Natural killer cell (primary cell): ENCODE measurements at regions not wholly inside any gene's neighbourhood (a gene's known extent, or its start where the extent isn't known, plus 50 kb on each side); places are given as distances from the start of the nearest gene placed in this dataset.

Experiments
- ATAC-seq, 3 donors: fragments of 150-1000 bp in 2 of 3; fragments of 200-7000 bp in 1 of 3; cut with Tn5 transposase; 1 replicate in 1 of 3; 2 replicates in 2 of 3; pipeline ENCODE4 v1.10.0; 2021; ENCODE audit warnings: mild to moderate bottlenecking in 2 of 3, moderate library complexity in 2 of 3
- DNase-seq, 2 donors: peaks; one replicate each; pipeline versions ENCODE4 v3.0.0 to v3.0.0-alpha.2; 2013 to 2021; ENCODE audit warnings: mixed read lengths in 1 of 2
- H3K27ac ChIP-seq: one replicate; pipeline ENCODE4 v1.5.1; 2013; ENCODE audit warnings: mild to moderate bottlenecking, low read length
- H3K27me3 ChIP-seq: one replicate; pipeline ENCODE4 v1.6.1; 2013; ENCODE audit warnings: low read length; ENCODE audit not compliant: control insufficient read depth, insufficient read depth
- H3K36me3 ChIP-seq: one replicate; pipeline ENCODE4 v1.6.1; 2013; ENCODE audit warnings: low read length; ENCODE audit not compliant: control insufficient read depth, insufficient read depth
- H3K4me1 ChIP-seq: one replicate; pipeline ENCODE4 v1.6.1; 2013; ENCODE audit warnings: low read length; ENCODE audit not compliant: control insufficient read depth, insufficient read depth
- H3K4me3 ChIP-seq: one replicate; pipeline ENCODE4 v1.5.1; 2013; ENCODE audit warnings: low read length
- H3K9me3 ChIP-seq: one replicate; pipeline ENCODE4 v1.6.1; 2013; ENCODE audit warnings: low read length; ENCODE audit not compliant: control insufficient read depth, insufficient read depth
- H3K27ac Mint-ChIP-seq, 2 donors: one replicate each; pipeline ENCODE4 v1.8.0; 2022; ENCODE audit warnings: mild to moderate bottlenecking in 2 of 2, mixed read lengths in 2 of 2, moderate library complexity in 1 of 2
- H3K27me3 Mint-ChIP-seq, 2 donors: one replicate each; pipeline ENCODE4 v1.8.0; 2022; ENCODE audit warnings: low read depth in 2 of 2, mixed read lengths in 2 of 2
- H3K36me3 Mint-ChIP-seq: one replicate; pipeline ENCODE4 v1.8.0; 2022; ENCODE audit warnings: mixed read lengths
- H3K4me1 Mint-ChIP-seq, 2 donors: one replicate each; pipeline ENCODE4 v1.8.0; 2022; ENCODE audit warnings: mixed read lengths in 2 of 2
- H3K4me3 Mint-ChIP-seq: one replicate; pipeline ENCODE4 v1.8.0; 2022; ENCODE audit warnings: mild to moderate bottlenecking, moderate library complexity, mixed read lengths
- H3K9me3 Mint-ChIP-seq, 2 donors: one replicate each; pipeline ENCODE4 v1.8.0; 2022; ENCODE audit warnings: mixed read lengths in 2 of 2
- CTCF ChIP-seq: fragments of 200-600 bp; IDR thresholded peaks from one replicate; pipeline ENCODE4 v1.8.0; 2022; ENCODE audit warnings: antibody characterized with exemption
- WGBS: methylation state at CpG from one replicate; pipeline ENCODE4 v1.1.7; 2013; ENCODE audit warnings: missing lambda C conversion rate; ENCODE audit not compliant: insufficient coverage; 5-methylcytosine and 5-hydroxymethylcytosine counted together
- intact Hi-C: fragments of 100-400 bp; cut with micrococcal nuclease; formaldehyde crosslinking; loops from one replicate; pipeline ENCODE4 v1.14.2; 2022

- no peak for ATAC-seq
- peaks cover 7 to 8% of the 10 kb centered on the region in 2 donors for H3K9me3 Mint-ChIP-seq
- DNase-seq: no peak
- H3K36me3 Mint-ChIP-seq: no peaks in the 10 kb centered on the region
- no peak overlapping the region for H3K27ac ChIP-seq
- intact Hi-C loops: no loop called here
- H3K27ac Mint-ChIP-seq: no peak overlapping the region
- H3K4me3 ChIP-seq: no peak overlapping the region
- no peaks in the 10 kb centered on the region for H3K27me3 ChIP-seq
- no peaks in the 10 kb centered on the region for H3K9me3 ChIP-seq
- 86% methylated on average over 2 of the region's 2 CpGs for WGBS
- no peaks in the 10 kb centered on the region for H3K4me1 ChIP-seq
- TF ChIP-seq CTCF: no peak
- H3K36me3 ChIP-seq: no peaks in the 10 kb centered on the region
- H3K27me3 Mint-ChIP-seq: no peaks in the 10 kb centered on the region
- H3K4me3 Mint-ChIP-seq: no peak overlapping the region
- no peaks in the 10 kb centered on the region for H3K4me1 Mint-ChIP-seq
These were observed 317.5 kb upstream of the GRIA3 start for GRCh38 chrX:122866532-122866931.

GRCh38 chrX:122868631-122869030 lies 315.4 kb upstream of the GRIA3 start:
- Histone ChIP-seq H3K4me1 (no peaks in the 10 kb centered on the region), H3K36me3 (no peaks in the 10 kb centered on the region), H3K27me3 (no peaks in the 10 kb centered on the region), H3K4me3 (no peak overlapping the region), H3K27ac (no peak overlapping the region), H3K9me3 (no peaks in the 10 kb centered on the region)
- H3K9me3 Mint-ChIP-seq: peaks cover 3 to 7% of the 10 kb centered on the region in 2 donors
- ATAC-seq (no peak), DNase-seq (no peak)
- intact Hi-C loops: no loop called here
- no peak overlapping the region for H3K4me3 Mint-ChIP-seq
- no peaks in the 10 kb centered on the region for H3K4me1 Mint-ChIP-seq
- H3K27me3 Mint-ChIP-seq: no peaks in the 10 kb centered on the region
- no peak overlapping the region for H3K27ac Mint-ChIP-seq
- no peaks in the 10 kb centered on the region for H3K36me3 Mint-ChIP-seq
- 50% methylated on average over 1 of the region's 1 CpG for WGBS
- TF ChIP-seq CTCF: no peak

GRCh38 chrX:122869171-122869570 lies 314.9 kb upstream of the GRIA3 start:
- Mint-ChIP-seq H3K36me3 (no peaks in the 10 kb centered on the region), H3K9me3 (peaks cover 3 to 7% of the 10 kb centered on the region in 2 donors), H3K27me3 (no peaks in the 10 kb centered on the region), H3K4me3 (no peak overlapping the region), H3K4me1 (no peaks in the 10 kb centered on the region), H3K27ac (no peak overlapping the region)
- Histone ChIP-seq H3K4me3 (no peak overlapping the region), H3K4me1 (no peaks in the 10 kb centered on the region), H3K36me3 (no peaks in the 10 kb centered on the region), H3K9me3 (no peaks in the 10 kb centered on the region), H3K27ac (no peak overlapping the region), H3K27me3 (no peaks in the 10 kb centered on the region)
- DNase-seq (no peak), ATAC-seq (no peak)
- intact Hi-C loops: no loop called here
- no peak for TF ChIP-seq CTCF
- WGBS: no CpG with 5 or more reads among the region's 4 CpGs

- intact Hi-C loops: no loop called here
- Histone ChIP-seq H3K27ac (no peak overlapping the region), H3K4me1 (no peaks in the 10 kb centered on the region), H3K36me3 (no peaks in the 10 kb centered on the region), H3K27me3 (no peaks in the 10 kb centered on the region), H3K4me3 (no peak overlapping the region), H3K9me3 (peaks cover 8% of the 10 kb centered on the region)
- Mint-ChIP-seq H3K4me1 (no peaks in the 10 kb centered on the region), H3K4me3 (no peak overlapping the region), H3K27ac (no peak overlapping the region), H3K36me3 (no peaks in the 10 kb centered on the region), H3K9me3 (peaks cover 0 to 8% of the 10 kb centered on the region in 2 donors), H3K27me3 (no peaks in the 10 kb centered on the region)
- DNase-seq (no peak), ATAC-seq (no peak)
- no peak for TF ChIP-seq CTCF
- no CpG with 5 or more reads among the region's 2 CpGs for WGBS
These were observed 305.8 kb upstream of the GRIA3 start for GRCh38 chrX:122878269-122878668.
